Epithelial cell of proximal tubule (primary cell): ENCODE measurements at regions not wholly inside any gene's neighbourhood (a gene's known extent, or its start where the extent isn't known, plus 50 kb on each side); places are given as distances from the start of the nearest gene placed in this dataset.
"Not testable (repeated sequence)": the region's sequence is repeated elsewhere in the genome, so short reads cannot be mapped to it uniquely, and the experiment has no call there.

ENCODE experiments used
- DNase-seq: peaks from one replicate; pipeline ENCODE4 v3.0.0-alpha.2; 2011; ENCODE audit warnings: low read depth
- H3K4me3 ChIP-seq: 2 replicates; pipeline ENCODE4 v1.5.1; 2011; ENCODE audit warnings: low read depth, mild to moderate bottlenecking, low read length
- TF ChIP-seq, protein P1 (sequence below): conservative IDR thresholded peaks from 2 replicates; pipeline ENCODE4 v1.5.1; 2012; ENCODE audit warnings: low read depth, mild to moderate bottlenecking, low read length

GRCh38 chr6:27190126-27190525 lies 57.4 kb upstream of the PRSS16 start:
- DNase-seq = no peak
- TF ChIP-seq, protein P1, sequence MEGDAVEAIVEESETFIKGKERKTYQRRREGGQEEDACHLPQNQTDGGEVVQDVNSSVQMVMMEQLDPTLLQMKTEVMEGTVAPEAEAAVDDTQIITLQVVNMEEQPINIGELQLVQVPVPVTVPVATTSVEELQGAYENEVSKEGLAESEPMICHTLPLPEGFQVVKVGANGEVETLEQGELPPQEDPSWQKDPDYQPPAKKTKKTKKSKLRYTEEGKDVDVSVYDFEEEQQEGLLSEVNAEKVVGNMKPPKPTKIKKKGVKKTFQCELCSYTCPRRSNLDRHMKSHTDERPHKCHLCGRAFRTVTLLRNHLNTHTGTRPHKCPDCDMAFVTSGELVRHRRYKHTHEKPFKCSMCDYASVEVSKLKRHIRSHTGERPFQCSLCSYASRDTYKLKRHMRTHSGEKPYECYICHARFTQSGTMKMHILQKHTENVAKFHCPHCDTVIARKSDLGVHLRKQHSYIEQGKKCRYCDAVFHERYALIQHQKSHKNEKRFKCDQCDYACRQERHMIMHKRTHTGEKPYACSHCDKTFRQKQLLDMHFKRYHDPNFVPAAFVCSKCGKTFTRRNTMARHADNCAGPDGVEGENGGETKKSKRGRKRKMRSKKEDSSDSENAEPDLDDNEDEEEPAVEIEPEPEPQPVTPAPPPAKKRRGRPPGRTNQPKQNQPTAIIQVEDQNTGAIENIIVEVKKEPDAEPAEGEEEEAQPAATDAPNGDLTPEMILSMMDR = no peak
- H3K4me3 ChIP-seq = no peak overlapping the region

GRCh38 chr6:27194453-27194852 lies 53.0 kb upstream of the PRSS16 start:
- not testable (repeated sequence) for H3K4me3 ChIP-seq, DNase-seq

DNA sequence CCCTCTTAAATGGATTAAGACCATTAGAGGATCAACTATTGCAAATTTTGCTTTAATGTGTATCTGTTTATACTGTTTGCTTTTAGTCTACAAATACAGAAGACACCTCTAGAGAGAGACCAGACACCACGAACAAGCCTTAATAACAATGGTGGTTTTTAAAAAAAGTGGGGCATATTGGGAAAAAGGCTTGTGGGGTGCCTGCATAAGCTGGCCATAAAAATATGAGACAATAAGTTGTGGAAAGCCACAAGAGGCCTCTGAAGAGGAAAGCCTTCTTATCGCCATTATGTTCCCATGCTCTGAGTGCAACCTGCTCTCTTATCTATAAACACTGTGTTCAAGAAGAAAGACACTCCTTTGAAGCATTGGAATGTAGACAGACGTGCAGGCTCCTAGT lies 52.0 kb upstream of the PRSS16 start:
- not testable (repeated sequence) for H3K4me3 ChIP-seq, DNase-seq
